Stimulated activated CD4-positive, alpha-beta T cell treated with anti-CD3 and anti-CD28 coated beads, Interleukin-4, amount 100 ng/mL, for 4 hours (primary cell): ENCODE measurements at regions not wholly inside any gene's neighbourhood (a gene's known extent, or its start where the extent isn't known, plus 50 kb on each side); places are given as distances from the start of the nearest gene placed in this dataset.

Source experiments
- DNase-seq, 2 experiments: peaks; one replicate each; pipeline ENCODE4 v3.0.0-alpha.2; 2020

- DNase-seq = no peak
These were observed 1528.7 kb downstream of the UQCRFS1 start for GRCh38 chr19:27684293-27684692.

- DNase-seq = no peak
These were observed 1531.0 kb downstream of the UQCRFS1 start for GRCh38 chr19:27681972-27682371.

- DNase-seq = no peak
These were observed 1533.0 kb downstream of the UQCRFS1 start for GRCh38 chr19:27679905-27680304.

- DNase-seq = no peak
These were observed 1533.6 kb downstream of the UQCRFS1 start for GRCh38 chr19:27679399-27679798.

GRCh38 chr19:27676877-27677276, 1536.1 kb downstream of the UQCRFS1 start:
- DNase-seq = no peak

GRCh38 chr19:27676334-27676733, 1536.6 kb downstream of the UQCRFS1 start:
- DNase-seq = no peak

GRCh38 chr19:27675771-27676170, 1537.2 kb downstream of the UQCRFS1 start:
- DNase-seq = no peak

GRCh38 chr19:27674701-27675100, 1538.2 kb downstream of the UQCRFS1 start:
- DNase-seq = no peak

GRCh38 chr19:27673986-27674385, 1539.0 kb downstream of the UQCRFS1 start:
- DNase-seq = no peak

GRCh38 chr19:27672309-27673047, 1540.5 kb downstream of the UQCRFS1 start:
- no peak for DNase-seq

- DNase-seq = no peak
These were observed 1541.1 kb downstream of the UQCRFS1 start for GRCh38 chr19:27671876-27672275.

GRCh38 chr19:27660428-27660827, 1552.5 kb downstream of the UQCRFS1 start:
- DNase-seq = no peak

- DNase-seq = no peak
These were observed 1555.5 kb downstream of the UQCRFS1 start for GRCh38 chr19:27657271-27658051.

GRCh38 chr19:27654266-27654990, 1558.5 kb downstream of the UQCRFS1 start:
- no peak for DNase-seq

- no peak for DNase-seq
These were observed 1560.2 kb downstream of the UQCRFS1 start for GRCh38 chr19:27652796-27653195.

- DNase-seq = no peak
These were observed 1560.7 kb downstream of the UQCRFS1 start for GRCh38 chr19:27652281-27652680.

- DNase-seq = no peak
These were observed 1565.5 kb downstream of the UQCRFS1 start for GRCh38 chr19:27647423-27647822.

- no peak for DNase-seq
These were observed 1577.5 kb downstream of the UQCRFS1 start for GRCh38 chr19:27635401-27635800.

GRCh38 chr19:27618006-27618405, 1594.9 kb downstream of the UQCRFS1 start:
- DNase-seq = no peak

GRCh38 chr19:27580906-27581305, 1632.0 kb downstream of the UQCRFS1 start:
- no peak for DNase-seq
